ENCODE measurements at regions not wholly inside any gene's neighbourhood (a gene's known extent, or its start where the extent isn't known, plus 50 kb on each side); places are given as distances from the start of the nearest gene placed in this dataset.

DNA sequence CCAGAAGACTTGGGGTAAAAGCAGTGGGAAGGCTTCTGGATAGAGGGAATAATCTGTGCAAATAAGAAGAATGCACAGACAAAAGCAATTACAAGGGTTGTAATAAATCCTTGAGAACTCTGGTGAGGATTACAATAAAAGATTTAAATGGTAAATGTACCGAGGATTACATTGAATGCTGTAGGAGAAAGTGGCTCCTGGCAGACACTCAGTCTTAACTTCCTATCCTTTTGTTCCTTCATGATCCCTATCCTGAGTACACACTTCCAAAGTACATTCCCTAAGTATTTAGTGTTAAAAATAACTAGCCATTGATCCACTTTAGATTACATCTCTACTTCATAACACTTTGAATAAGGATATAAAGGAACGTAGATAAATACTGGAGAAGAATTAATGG is 205.4 kb downstream of the SPATA18 start:
- H3K4me3 ChIP-seq (ENCODE audit: low read depth, low read length), result no peak overlapping the region
- TF ChIP-seq, protein P1, sequence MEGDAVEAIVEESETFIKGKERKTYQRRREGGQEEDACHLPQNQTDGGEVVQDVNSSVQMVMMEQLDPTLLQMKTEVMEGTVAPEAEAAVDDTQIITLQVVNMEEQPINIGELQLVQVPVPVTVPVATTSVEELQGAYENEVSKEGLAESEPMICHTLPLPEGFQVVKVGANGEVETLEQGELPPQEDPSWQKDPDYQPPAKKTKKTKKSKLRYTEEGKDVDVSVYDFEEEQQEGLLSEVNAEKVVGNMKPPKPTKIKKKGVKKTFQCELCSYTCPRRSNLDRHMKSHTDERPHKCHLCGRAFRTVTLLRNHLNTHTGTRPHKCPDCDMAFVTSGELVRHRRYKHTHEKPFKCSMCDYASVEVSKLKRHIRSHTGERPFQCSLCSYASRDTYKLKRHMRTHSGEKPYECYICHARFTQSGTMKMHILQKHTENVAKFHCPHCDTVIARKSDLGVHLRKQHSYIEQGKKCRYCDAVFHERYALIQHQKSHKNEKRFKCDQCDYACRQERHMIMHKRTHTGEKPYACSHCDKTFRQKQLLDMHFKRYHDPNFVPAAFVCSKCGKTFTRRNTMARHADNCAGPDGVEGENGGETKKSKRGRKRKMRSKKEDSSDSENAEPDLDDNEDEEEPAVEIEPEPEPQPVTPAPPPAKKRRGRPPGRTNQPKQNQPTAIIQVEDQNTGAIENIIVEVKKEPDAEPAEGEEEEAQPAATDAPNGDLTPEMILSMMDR (IDR thresholded peaks at IDR 0.05; ENCODE audit: low read depth, low read length), result no peak

DNA sequence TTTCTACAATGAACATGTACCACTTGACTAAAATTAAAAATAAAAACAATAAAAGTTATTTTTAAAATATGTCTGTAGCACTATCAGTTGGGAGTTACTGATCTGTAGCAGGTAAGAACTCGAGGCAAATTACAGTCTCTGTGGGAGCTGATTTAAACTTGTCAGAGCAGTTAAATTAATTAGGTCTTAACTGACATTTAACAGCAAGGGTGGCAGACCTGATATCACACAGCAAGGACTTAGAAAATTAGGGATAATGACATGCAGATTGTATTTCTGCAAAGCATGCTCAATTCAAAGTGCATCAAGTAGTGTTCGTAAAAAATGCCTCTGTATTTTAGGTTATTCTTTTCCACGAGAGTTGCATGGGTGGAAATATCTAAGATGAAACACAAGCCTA is 208.9 kb downstream of the SPATA18 start:
- no peak overlapping the region for H3K4me3 ChIP-seq (ENCODE audit: low read depth, low read length)
- TF ChIP-seq, protein P1 (IDR thresholded peaks at IDR 0.05; ENCODE audit: low read depth, low read length), result no peak

DNA sequence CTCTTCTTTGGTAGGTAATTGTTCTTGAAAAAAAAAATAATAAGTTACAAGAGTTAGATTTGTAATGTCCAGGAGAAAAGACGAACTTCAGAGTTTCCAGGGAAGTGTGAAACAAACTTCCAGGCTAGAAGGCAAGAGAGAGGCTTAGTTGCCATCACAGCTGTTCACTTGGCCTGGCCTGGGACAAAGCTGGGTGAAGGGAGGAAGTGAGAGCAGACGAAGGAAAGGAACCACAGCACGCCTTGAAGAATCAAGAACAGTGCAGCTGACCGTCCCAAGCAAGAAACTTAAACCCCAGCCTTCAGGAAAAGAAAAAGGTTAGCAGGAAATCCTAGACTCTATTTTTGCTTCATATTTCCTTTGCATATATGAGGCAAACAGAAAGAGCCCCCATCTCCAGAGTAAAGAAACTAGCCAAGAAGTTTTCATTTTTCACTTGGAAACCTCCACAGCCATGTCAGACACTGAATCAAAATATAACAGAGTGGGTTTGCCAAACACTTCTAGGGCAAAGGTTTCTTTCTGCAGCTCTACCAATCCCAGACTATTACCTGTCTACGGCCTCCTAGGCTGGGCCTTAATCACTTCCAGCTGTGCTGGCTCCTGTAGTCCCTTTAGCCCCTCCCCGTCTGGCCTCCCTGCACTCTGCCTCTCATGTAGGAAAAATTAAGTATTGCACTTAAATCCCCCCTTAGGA is 209.6 kb downstream of the SPATA18 start:
- H3K4me3 ChIP-seq (ENCODE audit: low read depth, low read length), result no peak overlapping the region
- TF ChIP-seq, protein P1 (IDR thresholded peaks at IDR 0.05; ENCODE audit: low read depth, low read length), result no peak

DNA sequence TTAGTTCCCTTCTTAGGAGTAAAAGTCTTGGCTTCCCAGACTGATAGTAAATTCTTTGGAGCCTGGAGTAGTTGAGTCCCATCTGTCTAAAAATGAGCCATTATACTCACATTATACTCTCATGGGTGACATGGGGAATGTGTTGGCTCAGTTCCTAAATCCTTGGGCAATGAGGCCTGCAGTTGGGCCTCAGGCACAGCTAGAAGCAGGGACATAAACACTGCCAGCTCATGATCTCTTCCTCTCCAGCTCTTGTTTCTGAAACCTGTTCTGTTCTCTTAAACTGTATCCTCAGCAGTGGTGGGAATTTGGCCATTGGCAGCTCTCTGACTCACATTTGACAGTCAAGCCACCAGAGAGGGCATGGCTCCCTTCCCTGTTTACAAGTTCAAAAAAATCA is 212.5 kb downstream of the SPATA18 start:
- no peak overlapping the region for H3K4me3 ChIP-seq (ENCODE audit: low read depth, low read length)
- TF ChIP-seq, protein P1 (IDR thresholded peaks at IDR 0.05; ENCODE audit: low read depth, low read length), result no peak

DNA sequence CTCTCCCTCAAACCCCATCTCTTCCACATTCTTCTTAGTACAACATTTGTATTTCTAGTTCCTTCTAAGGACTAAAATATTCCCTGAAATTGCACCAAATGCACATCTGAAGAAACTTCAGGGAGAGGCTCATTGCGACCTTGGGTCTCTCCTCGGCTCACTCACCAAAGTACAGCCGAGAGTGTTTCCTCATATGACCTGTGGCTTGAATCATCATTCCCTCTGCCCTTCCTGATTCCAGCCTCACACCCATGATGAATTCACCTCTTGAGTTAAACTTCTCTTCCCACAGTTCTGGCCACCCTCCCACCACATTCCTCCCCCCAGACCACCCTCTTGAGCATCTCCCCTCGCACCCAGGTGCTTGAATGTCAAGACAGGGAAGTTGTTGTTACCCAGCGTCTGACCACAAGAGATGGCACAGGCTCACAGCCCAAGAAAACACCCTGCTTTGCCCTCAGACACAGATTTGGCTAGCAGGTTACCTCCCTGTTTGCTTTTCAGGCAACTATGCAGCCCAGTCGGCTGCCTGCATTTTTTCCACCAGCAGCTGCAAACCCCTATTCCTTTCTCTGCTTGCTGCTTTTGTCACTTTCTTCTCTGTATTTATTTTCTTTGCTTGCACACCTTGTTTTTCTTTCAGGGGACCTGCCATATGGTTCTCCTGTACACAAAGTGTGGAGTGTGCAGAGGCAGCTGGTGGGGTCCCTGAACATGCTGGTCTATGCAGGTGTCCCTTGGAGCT is 214.8 kb downstream of the SPATA18 start:
- no peak overlapping the region for H3K4me3 ChIP-seq (ENCODE audit: low read depth, low read length)

DNA sequence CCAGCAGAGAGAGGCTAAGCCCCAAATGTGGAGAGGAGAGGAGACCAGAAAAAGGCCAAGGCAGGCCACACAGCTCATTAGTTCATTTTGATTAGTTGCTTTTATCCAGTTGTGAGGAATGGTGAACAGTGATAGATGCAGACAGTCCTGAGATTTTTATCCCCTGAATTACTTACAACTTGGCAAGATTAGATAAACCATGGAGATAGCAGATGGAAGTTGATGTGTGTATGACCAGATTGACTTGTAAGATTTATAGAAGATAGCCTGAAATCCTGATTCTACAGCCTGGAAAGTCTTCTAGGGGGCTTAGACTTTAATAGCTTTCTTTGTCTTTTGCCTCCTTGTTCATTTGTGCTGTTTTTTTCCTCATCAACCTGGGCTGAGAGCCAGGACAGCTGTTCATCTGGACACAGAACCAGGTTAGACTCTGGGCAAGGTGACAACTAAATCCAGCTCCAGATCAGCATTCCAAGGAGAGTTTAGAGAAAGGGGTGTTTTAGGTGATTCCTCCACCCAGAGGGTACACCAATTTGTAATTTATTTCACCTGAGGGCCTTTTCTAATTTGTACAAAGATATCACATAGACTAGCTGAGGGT is 215.5 kb downstream of the SPATA18 start:
- TF ChIP-seq, protein P1 (IDR thresholded peaks at IDR 0.05; ENCODE audit: low read depth, low read length), result no peak
- H3K4me3 ChIP-seq (ENCODE audit: low read depth, low read length), result no peak overlapping the region

More for the DNA sequence above, 214.8 kb downstream of the SPATA18 start:
- TF ChIP-seq, protein P1 (IDR thresholded peaks at IDR 0.05; ENCODE audit: low read depth, low read length), result no peak

DNA sequence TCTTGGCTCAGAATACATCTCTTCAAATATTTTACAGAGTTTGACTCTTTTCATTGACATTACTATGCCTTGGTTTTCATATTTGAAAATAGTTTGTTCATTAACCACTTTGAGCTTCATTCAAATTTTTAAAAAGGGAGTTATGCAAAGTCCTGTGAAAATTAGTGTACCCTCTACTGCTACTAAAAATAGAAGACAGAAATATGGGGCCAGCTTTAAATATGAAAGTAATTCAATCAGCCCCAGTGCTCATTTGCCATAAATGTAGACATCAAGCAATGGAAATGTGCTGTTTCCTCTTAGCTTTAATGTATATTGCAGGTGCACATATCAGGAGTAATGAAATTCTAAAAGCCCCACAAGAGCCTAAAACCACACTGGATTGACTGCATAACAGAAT is 218.7 kb downstream of the SPATA18 start:
- TF ChIP-seq, protein P1 (IDR thresholded peaks at IDR 0.05; ENCODE audit: low read depth, low read length), result no peak
- no peak overlapping the region for H3K4me3 ChIP-seq (ENCODE audit: low read depth, low read length)

Data from WI38 (cell line).